ENCODE measurements at regions not wholly inside any gene's neighbourhood (a gene's known extent, or its start where the extent isn't known, plus 50 kb on each side); places are given as distances from the start of the nearest gene placed in this dataset.

DNA sequence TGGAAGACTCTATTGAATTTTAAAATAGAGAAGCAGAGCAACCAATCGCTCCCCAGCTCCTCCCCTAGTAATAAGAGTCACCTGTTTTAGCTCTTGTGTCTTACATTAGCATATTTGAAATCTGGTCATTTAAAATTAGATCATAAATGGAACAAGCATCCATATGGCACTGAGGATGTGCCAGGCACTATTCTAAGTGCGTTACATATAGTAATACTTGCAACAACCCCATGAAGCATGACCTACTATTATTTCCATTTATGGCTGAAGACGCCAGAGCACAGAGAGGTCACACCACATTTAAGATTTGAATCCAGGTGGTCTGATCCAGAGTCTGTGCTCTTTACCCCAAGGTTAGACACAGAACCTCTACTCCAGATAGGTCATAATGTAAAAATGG, 82.0 kb upstream of the HIVEP3 start:
- TF ChIP-seq, protein P1, sequence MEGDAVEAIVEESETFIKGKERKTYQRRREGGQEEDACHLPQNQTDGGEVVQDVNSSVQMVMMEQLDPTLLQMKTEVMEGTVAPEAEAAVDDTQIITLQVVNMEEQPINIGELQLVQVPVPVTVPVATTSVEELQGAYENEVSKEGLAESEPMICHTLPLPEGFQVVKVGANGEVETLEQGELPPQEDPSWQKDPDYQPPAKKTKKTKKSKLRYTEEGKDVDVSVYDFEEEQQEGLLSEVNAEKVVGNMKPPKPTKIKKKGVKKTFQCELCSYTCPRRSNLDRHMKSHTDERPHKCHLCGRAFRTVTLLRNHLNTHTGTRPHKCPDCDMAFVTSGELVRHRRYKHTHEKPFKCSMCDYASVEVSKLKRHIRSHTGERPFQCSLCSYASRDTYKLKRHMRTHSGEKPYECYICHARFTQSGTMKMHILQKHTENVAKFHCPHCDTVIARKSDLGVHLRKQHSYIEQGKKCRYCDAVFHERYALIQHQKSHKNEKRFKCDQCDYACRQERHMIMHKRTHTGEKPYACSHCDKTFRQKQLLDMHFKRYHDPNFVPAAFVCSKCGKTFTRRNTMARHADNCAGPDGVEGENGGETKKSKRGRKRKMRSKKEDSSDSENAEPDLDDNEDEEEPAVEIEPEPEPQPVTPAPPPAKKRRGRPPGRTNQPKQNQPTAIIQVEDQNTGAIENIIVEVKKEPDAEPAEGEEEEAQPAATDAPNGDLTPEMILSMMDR (IDR thresholded peaks at IDR 0.05), result no peak
- intact Hi-C loops (cut with DNase I; ENCODE audit: low total_unique reads), result no loop called here
- no peak for DNase-seq

DNA sequence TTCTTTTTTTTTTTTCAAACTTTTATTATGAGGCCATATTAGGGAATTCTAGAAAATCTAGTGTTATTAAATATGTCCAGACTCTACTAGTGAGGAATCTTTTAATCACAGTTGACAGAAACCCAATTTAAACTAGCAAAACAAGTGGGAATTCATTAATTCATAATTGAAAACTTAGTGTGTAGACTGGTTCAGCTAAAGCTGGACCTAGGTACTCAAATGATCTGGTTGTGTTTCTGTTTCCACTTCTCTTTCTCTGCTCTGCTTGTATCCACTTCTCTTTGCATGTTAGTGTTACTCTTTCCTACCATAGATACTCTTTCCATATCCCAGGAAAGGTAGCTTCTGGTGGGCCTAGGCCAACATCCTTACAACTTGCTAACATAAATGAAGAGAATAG, 81.2 kb upstream of the HIVEP3 start:
- Histone ChIP-seq H3K4me1 (no peaks in the 10 kb centered on the region), H3K27ac (no peak overlapping the region), H3K27me3 (no peaks in the 10 kb centered on the region), H3K36me3 (no peaks in the 10 kb centered on the region), H3K4me3 (no peak overlapping the region), H3K9me3 (no peaks in the 10 kb centered on the region)
- TF ChIP-seq, protein P1 (IDR thresholded peaks at IDR 0.05), result no peak
- intact Hi-C loops (cut with DNase I; ENCODE audit: low total_unique reads), result no loop called here
- no peak for DNase-seq

More for the DNA sequence above, 82.0 kb upstream of the HIVEP3 start:
- Histone ChIP-seq H3K36me3 (no peaks in the 10 kb centered on the region), H3K27ac (no peak overlapping the region), H3K4me1 (no peaks in the 10 kb centered on the region), H3K4me3 (no peak overlapping the region), H3K27me3 (no peaks in the 10 kb centered on the region), H3K9me3 (no peaks in the 10 kb centered on the region)

DNA sequence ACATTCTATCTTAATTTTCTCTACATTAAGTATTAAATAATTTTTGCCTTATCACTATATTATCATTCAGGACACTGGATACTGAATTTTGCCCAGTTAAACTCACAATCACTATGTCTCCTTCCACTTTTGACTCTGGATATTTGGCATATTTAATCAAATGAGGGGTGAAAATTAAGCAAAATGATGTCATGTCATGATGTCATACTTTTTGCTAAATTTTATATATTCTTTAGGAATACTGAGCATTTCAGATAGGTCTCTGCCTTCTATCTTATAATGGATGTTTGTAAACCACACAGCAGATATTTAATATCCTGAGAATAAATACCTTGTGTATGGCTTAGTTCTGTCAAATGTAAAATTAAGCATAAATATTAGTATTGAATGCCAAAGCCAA, 79.5 kb upstream of the HIVEP3 start:
- Histone ChIP-seq H3K4me1 (no peaks in the 10 kb centered on the region), H3K9me3 (no peaks in the 10 kb centered on the region), H3K36me3 (no peaks in the 10 kb centered on the region), H3K27ac (no peak overlapping the region), H3K27me3 (no peaks in the 10 kb centered on the region), H3K4me3 (no peak overlapping the region)
- TF ChIP-seq, protein P1 (IDR thresholded peaks at IDR 0.05), result no peak
- DNase-seq, result no peak
- intact Hi-C loops (cut with DNase I; ENCODE audit: low total_unique reads), result no loop called here

DNA sequence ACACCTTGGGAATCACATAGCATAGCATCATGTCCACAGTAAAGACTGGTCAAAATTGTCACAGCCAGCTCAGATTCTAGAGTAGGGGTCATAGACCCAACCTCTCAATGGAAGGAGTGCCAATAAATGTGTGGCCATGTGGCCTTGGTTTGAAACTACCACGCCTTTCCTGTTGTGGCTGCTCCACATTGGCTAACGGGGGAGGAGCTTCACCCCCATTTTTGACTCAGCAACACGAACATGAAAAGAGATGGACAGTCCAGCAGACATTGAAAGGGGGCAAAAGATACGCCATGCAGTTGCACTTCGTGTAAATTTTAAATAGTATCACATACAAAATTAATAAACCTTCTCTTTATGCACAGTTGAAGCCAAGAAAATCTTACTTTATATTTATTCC, 78.4 kb upstream of the HIVEP3 start:
- Histone ChIP-seq H3K27me3 (no peaks in the 10 kb centered on the region), H3K9me3 (no peaks in the 10 kb centered on the region), H3K36me3 (no peaks in the 10 kb centered on the region), H3K4me3 (no peak overlapping the region), H3K27ac (no peak overlapping the region), H3K4me1 (no peaks in the 10 kb centered on the region)
- no peak for DNase-seq
- TF ChIP-seq, protein P1 (IDR thresholded peaks at IDR 0.05), result no peak
- intact Hi-C loops (cut with DNase I; ENCODE audit: low total_unique reads), result no loop called here

DNA sequence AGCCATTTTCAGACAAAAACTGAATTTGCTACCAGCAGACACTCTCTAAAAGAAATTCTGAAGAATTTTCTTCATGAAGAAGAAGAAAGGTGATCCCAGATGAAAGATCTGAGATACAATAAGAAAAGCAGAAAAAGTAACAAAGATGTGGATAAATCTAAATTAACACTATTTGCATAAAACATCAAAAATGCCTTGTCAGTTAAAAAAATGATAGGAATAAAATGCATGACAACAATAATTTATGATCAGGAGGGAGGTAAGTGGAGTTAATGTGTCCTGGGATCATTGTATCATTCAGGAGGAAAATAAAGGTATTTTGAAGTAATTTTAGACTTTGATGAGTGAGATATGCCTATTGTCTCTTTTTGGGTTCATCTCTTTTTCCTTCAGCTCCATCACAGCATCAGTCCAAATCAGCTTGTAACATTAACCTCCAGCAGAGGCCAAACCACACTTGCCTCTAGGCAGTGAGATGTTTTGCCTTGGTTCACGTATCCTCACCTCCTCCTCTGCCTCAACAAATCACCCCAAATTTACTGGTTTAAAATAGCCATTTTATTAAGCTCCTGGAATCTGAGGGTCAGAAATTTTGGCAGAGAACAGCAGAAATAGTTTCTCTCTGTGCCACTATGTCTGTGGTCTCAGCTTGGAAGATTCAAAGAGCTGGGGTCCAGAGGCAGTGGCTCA, 76.9 kb upstream of the HIVEP3 start:
- no peaks in the 10 kb centered on the region for H3K27me3 ChIP-seq
- intact Hi-C loops (cut with DNase I; ENCODE audit: low total_unique reads), result no loop called here
- H3K36me3 ChIP-seq, result no peaks in the 10 kb centered on the region
- H3K4me3 ChIP-seq, result no peak overlapping the region
- H3K4me1 ChIP-seq, result no peaks in the 10 kb centered on the region
- no peaks in the 10 kb centered on the region for H3K9me3 ChIP-seq
- no peak overlapping the region for H3K27ac ChIP-seq
- TF ChIP-seq, protein P1 (IDR thresholded peaks at IDR 0.05), result no peak
- DNase-seq, result no peak
